ENCODE measurements at regions not wholly inside any gene's neighbourhood (a gene's known extent, or its start where the extent isn't known, plus 50 kb on each side); places are given as distances from the start of the nearest gene placed in this dataset.

DNA sequence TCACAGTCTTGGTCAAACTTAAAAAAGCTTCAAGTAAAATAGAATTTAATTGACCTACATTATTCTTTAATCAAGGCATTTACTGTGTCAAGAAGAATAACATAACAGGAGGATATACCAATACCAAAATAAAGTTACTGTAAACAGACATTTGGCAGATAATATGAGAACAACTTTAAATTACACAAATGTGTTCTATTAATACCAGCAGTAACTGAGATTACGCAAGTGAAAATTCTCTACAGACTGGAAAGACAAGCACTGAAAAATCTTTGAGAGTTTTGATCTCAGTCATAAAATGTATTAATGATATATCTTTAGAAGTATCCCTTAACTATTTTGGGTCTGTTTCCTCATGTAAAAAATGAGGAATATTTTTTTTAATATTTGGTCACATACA, 169.2 kb upstream of the SOX5 start:
- no peak for DNase-seq

DNA sequence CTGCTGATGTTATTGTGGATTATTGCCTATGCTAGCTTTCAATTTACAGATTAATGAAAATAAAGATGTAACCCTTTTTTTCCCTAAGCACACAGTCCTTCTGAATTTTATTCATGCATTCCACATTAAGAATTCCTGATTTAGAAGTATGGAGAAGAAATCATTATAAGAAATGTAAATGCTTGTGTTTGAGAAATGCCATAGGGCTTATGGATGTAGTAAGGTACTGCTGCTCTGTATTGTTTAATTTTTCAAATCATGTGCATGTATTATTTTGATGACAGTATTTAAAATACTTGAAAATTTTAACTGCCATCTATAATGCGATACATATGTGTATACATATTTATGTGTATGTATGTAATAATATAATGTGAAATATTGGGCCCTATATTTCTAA, 167.1 kb upstream of the SOX5 start:
- no peak for DNase-seq

DNA sequence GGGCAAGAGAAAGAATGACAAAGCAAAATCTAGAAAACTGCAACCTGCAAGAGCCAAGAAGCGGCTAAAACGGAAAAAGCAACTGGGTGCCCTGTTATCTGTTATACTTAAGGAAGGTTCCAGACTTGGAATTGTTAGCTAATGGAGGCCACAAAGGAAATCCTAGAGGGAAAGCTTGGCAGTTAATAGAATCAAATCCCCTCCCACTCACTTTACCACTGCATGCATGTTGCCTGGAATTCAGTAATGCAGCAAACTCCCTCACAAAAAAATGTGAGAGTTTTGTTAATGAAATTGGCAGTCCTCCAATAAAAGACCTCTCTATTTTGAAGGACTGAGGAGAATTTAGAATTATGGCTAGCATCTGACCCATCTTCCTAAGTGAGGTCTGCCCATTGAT, 164.2 kb upstream of the SOX5 start:
- DNase-seq = no peak

DNA sequence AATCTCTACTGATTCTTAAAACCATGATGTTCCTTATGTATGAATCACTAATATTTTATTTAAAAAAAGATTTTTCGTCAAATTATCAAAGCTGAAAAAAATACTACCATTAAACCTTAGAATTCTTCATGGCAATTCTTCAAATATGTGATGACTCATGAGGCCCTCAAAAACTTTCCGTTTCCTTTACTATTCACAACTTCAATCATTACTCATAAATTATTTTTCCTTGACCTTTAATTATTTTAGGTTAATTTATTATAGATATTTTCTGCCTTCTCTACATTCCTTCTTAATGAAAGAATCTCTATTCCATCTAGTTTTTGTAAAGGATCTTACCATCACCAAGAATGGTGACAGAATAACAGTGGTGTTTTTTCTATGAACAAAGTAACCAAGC, 162.1 kb upstream of the SOX5 start:
- DNase-seq = no peak

DNA sequence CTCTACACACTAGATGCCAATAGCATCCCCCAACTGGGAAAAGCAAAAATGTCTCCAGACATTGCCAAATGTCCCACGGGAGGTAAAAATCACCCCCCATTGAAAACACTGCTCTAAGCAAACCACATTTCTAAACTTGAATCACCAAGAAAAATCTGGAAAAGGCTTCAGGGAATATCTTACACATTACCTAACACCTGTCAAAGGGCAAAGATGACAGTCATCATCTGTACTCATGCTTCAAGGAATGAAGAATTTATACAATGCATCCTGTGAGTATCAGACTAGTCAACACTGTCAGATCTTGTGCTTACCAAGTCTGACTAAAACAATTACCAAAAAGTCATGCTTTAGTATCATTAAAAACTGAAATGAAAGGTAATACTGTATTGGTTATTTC, 161.6 kb upstream of the SOX5 start:
- DNase-seq = no peak

DNA sequence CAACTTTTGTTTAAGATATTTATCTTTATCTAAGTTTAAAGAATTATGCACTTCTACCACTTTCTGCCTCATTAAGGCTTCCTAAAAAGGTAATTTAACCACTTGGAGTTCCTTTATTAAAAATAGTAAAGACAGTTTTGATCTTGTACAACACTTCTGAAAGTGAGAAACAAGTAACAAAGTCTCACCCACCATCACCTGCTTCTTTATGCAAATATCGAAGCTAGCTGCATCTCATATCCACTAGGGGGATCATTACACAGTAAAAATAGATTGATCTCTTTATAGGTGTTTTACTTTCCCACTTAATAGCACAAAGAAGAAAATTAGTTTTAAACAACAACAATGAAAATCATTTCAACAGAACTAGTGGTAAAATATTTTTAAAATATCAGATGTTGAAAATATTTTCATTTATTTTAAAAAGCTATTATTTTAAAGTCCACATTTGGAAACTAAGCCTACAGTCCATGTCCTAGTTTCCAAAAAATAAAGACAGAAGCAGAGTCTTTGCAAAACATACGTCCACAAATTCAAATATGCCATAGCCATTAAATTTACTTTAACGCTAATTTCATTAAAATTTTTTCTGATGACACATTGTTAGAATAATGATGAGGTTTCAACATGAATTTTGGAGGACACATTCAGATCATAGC, 160.0 kb upstream of the SOX5 start:
- no peak for DNase-seq

DNA sequence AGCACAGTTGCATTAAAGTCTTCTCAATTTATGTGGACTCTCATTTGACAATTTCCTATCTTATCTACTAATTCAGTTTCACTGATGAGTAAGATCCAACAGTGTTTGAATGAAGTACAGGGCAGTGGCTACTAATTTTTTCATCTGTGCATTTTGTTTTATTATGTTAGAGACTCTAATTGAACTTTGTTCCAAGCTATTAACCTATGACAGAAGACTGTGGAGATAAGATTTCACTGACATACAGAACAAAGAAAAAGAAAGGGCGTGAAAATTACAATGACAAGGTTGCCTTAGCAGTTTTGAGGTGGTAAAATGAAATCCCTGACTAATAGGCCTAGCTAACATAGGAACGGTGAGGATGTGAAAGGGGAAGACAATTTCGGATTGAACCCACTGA, 153.2 kb upstream of the SOX5 start:
- no peak for DNase-seq

DNA sequence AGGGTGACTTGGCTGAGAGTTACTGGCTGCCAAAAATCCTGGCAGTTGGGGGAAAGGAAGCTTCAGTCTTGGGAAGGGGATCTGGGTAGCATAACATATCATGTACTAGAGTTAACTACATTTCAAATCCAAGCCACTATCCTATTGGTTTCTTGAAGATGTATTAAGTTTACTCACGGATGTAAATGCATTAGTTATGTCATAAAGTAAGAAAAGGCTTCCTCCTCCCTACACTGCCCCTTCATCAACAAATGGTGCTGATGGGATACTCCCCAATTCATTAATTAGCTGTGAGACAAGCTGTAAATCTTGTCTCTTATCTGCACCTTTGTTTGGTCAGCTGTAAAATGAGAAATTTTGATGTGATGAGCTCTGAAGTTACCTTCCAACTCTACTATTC, 150.1 kb upstream of the SOX5 start:
- DNase-seq = no peak

DNA sequence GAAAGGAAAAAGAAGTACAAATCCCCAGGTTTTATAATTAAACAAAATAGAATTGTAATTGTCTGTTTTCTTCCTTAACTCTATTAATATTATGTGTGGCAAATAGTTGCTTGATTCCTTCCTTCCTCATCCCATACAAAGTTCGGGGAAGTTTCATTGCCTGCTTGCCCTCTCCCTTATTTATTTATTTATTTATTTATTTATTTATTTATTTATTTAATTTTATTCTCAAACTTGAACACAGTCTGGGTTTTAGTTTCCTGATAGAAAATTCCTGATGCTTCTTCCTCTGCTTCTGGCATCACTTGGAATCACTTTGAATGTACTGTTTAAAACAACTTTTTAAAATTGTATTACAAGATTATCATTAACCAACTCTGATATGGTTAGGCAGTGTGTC, 145.8 kb upstream of the SOX5 start:
- no peak for DNase-seq

DNA sequence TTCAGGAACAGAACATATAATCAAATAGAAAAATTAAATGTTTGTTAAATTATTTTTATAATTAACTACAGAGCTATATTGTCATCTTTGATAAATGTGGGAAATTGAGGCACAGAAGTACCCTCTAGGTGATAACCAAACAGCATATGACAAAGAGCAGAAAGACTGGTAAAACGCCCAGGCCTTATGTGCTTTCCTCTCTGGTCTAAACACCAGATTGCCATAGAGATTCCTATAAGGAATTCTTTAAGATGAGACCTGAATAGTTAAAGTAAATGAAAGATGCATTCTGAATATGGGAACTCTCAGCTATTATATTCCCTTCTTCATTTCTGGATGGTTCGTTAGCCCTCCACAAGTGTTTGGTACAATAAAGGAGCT, 140.0 kb upstream of the SOX5 start:
- no peak for DNase-seq

DNA sequence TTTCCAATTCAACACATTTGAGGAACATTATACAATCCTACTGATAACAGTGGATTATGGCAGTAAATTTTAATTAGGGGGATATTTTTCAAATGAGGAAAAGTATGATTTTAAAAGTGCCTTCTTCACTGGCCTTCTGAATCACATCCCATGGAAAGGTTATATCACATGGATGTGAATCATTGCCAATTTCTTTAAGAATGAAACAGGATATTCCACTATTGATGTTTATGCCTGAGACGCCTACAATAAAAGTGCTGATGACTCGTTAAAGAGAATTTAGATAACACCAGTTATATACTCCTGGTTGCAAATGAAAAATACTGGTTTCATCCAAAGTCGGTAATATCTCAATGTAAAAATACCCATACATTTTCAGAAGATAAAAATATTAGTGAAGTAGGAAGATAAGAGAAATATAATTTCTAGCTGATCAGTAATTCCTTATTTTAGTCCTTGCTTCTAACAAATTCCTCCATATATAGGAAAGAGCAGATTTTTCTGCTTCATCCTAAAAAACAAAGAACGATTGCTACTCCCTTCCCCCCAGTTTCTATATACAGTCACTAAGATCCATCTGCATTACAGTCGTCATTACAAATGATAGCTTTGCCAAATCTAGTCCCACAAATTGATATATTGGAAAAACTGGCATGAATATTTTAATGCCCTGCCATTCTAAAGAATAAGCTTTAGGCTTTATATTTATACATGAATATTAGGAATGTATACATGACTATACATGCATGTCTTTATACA, 139.5 kb upstream of the SOX5 start:
- no peak for DNase-seq

DNA sequence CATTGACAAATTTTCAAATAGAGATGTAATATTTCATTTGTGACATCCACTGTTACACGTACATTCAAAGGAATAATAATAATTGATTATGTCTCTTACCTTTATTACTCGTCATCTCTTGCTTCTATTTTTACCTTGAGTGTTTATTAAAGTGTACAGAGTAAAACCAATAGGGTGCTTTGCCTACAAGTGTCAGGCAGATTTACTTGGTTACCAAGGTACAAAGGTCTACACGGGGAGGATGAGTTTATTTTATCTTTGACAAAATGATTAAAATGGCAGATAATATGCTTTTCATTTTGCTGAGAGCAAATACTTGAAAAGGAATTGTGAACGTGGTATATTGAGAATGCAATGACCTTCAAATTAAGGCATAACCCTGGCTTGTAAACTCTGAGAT, 137.8 kb upstream of the SOX5 start:
- DNase-seq = no peak

DNA sequence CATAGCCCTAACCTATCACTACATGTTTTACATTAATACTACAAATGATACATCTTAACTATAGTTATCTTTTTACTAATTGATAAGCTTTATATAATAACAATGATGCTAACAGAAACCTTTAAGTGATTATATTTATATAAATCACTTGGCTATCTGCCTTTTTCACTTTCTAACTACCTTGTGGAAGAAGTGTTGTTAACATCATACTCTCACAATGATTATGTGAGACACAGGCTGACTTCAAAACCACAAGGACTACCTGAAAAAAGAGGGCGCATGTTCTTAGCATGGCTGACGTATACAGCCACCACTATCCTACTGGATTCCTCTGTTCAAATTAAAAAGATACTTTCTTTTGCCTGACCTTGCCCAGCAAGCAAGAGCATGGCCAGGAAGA, 135.3 kb upstream of the SOX5 start:
- no peak for DNase-seq

DNA sequence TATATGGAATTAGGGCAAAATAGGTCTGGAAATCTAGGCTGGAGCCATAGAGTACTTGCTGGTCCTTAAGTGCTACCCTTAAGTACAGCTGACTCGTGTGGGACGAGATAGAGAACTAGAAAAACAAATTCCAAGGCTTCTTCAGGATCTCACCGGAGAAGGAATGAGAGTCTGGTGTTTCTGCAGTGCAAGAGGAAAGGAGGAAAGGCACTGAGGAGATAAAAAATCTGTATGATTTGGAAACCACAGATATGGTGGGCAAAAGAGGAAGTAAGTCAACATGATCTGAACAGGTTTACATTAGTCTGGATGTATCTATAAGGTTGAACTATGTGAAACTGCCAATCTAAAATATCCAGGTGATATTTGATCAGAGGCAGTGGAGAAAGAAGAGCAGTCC, 134.4 kb upstream of the SOX5 start:
- DNase-seq = no peak

DNA sequence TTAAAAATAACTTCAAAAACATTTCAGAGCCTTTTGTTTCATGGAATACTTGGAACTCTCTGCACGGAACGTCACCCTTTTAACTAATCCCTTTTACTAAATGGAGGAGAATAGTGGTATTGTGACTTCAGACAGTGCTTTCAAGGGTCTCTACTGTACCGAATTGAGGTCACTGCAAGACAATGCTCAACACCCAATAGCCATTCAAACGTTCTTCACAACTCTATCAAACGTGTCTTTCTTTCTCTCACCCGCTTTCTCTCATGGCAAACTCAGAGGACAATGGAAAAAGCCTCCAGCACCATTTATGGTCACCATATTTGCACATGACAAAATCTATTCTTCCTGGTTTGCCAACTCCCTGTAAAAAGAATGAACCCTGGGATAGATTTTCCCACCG, 132.1 kb upstream of the SOX5 start:
- DNase-seq = no peak

DNA sequence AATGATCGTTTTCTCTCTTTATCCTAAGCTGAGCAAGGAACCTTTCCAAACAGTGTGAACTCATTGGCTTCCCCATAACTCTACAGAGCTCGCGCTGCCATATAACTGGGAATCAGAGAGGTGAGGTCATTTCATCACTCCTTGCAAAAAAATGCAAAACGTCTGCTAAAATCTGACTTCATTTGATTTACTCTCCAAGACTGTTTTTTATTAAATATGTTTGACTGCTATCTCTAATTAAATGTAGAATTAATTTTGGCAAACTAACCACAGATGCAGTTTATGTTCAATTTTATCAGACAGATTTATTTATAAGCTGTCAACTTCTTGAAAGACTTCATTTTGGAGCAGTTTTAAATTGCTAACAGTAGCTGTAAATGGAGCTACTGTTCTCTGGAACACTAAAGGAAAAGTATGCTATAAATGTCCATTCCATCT, 131.6 kb upstream of the SOX5 start:
- DNase-seq = no peak

DNA sequence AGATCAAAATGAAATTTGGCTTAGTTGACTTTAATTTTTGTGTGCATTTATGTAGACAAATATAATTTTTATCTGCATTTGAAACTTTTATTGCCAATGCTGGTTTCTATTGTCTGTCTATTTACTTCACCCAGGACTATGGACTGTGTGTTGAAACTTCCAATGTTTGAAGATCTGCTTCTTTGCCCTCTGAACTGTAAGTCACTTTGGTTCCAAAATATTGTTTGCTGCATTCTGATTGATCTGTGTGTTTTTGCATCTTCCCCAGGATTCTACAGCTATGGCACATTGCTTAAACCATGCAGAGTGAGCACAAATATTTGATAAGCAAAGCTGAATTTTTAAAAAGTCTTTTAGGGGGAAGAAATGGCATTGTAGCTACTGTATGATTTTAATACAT, 131.0 kb upstream of the SOX5 start:
- no peak for DNase-seq

DNA sequence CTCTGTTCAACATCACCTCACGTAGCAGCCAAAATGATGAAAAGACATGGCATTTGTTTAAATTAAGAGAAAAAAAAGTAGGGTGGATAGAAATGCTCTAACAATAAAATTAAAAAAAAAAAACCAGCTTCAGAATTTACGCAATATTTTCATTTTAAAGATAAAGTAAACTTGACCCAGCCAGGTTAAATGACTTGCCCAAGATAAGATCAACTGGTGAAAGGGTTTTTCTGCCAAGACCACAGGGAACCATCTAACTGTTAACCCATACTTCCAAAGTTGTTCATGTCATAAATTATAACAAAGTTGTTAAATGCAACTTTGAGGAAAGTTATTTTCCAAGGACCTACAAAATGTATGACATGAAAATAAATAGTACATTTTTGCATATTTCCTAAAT, 129.6 kb upstream of the SOX5 start:
- no peak for DNase-seq

DNA sequence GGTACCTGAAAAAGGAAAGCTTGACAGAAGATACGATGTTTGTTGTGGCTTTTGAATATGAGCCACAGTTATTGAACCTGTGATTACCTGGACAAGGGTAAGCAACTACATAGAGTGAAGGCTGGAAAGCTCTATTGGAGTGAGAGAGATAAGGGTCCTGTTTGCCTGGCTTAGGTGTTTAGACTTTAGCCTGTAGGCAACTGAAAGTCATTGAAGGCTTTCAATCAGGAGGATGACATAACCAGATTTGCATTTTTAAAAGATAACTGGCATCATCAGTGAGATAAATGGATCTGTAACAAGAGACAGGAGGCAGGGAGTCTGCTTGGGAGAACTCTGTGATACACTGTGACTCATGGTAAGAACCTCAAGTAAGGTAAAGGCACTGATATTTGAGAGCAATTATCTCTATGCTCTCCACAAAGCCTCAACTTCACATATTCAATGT, 128.9 kb upstream of the SOX5 start:
- no peak for DNase-seq

DNA sequence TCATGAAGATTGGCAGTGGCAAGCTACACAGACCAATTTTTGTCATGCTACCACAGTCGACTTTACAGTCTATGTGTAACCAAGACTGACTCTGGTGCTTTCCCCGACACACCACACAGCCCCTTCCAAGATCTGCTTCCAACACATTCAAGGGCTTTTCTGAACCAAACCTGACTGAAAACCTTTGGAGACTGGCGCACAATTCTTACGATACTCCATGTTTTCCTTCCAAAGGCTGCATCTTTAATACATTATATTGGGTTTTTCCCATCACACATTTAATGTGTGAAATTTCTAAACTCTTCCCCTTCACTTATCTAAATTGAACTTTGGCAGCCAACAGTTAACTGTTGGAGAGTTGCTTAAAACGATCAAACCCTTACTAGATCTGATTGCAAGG, 127.7 kb upstream of the SOX5 start:
- no peak for DNase-seq

DNA sequence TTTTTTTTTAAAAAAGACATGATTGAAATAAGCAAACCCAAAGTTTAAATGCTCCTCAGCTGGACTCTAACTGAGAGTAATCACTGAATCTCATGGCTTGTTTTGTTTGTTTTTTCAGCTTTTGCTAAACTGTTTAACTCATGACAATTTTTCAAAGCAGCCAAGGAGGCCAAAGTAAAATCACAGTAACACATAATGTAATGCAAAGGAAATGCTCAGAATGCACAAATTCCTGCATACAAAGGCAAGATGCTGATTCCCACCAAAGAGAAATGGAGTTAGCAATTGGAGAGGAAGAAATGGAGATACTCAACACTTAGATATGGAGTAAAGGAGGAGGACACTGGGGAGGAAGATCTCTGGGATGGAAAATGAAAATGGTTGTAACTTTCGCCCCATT, 126.2 kb upstream of the SOX5 start:
- no peak for DNase-seq

DNA sequence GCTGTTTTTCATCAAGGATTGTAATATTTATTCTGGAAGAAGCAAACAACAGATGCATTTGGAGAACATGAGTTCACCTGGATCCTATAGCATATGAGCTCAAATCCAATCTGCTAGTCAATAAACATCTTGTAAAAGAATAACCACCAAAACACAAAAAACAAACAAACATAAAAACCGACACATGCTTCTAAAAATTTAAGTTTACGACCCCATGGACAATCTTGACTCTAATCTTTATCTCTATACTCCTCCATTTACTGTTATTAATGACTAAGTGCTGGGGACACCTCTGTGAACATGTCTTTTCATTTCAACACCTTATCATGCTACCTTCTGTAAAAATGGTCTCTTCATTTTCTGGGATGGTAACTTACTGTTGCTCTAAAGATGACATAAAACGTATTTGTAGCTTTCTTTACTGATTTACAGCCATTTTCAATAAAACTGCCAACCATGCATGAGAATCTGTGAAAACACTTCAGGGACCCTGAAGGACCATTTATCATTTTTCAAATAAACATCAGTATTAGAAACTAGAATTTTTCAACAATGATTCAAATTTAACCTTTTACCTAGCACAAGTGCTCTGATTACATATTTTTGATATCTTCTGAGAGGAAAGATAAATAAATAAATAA, 123.8 kb upstream of the SOX5 start:
- no peak for DNase-seq

DNA sequence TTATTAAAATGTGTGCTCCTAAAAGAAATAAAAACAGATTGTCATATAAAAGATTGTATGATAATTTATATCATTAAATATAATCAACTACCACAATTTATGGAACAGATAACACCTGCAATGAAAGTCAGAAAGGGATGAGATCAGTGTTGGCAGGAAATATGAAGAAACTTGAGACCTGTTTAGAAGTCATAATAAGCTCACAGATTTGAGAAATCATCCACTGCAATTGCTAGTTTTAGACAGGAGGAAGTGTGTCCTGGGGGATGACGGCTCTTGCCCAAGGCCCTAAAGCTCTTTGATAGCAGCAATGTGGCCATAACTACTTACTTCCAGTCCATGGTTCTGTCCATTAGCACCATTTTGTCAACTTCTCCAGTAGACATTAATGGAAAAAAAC, 122.8 kb upstream of the SOX5 start:
- no peak for DNase-seq

DNA sequence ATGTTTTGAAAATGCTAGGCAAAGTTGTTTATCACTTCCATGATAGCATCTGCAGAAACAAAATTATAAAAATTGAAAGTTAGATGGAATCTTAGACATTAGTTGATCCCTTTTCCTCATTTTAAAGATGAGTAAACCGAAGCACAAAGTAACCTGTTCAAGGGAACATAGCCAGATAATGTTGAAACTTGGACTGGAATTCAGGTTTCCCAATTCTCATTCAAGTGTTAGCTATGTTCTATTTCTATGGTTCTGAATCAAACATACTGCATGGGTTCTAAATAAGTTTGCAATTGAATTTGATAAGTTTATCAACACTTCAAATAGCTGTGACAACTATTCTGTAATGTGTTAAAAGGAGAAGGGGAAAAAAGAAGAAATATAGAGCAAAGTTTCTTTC, 122.4 kb upstream of the SOX5 start:
- no peak for DNase-seq

All from activated CD8-positive, alpha-beta memory T cell treated with anti-CD3 and anti-CD28 coated beads, Interleukin-2, amount 50 U/mL, for 4 hours (primary cell).